Coronary artery (tissue), 2 donors: ENCODE measurements at regions not wholly inside any gene's neighbourhood (a gene's known extent, or its start where the extent isn't known, plus 50 kb on each side); places are given as distances from the start of the nearest gene placed in this dataset.

Experiments used
- DNase-seq: peaks from one replicate; pipeline ENCODE4 v3.0.0-alpha.2; 2017; ENCODE audit warnings: low spot score
- H3K27ac ChIP-seq, 2 donors: fragments of 200-600 bp; sonication (generic); one replicate each; pipeline ENCODE4 v1.5.1; 2016 to 2019
- H3K4me3 ChIP-seq: fragments of 200-600 bp; sonication (generic); 2 replicates; pipeline ENCODE4 v1.5.1; 2016; ENCODE audit warnings: mild to moderate bottlenecking, moderate library complexity
- TF ChIP-seq, protein P1 (sequence below): fragments of 200-600 bp; sonication (generic); IDR thresholded peaks from one replicate; pipeline ENCODE4 v1.5.1; 2019; ENCODE audit warnings: antibody characterized with exemption

- DNase-seq: no peak
- TF ChIP-seq, protein P1, sequence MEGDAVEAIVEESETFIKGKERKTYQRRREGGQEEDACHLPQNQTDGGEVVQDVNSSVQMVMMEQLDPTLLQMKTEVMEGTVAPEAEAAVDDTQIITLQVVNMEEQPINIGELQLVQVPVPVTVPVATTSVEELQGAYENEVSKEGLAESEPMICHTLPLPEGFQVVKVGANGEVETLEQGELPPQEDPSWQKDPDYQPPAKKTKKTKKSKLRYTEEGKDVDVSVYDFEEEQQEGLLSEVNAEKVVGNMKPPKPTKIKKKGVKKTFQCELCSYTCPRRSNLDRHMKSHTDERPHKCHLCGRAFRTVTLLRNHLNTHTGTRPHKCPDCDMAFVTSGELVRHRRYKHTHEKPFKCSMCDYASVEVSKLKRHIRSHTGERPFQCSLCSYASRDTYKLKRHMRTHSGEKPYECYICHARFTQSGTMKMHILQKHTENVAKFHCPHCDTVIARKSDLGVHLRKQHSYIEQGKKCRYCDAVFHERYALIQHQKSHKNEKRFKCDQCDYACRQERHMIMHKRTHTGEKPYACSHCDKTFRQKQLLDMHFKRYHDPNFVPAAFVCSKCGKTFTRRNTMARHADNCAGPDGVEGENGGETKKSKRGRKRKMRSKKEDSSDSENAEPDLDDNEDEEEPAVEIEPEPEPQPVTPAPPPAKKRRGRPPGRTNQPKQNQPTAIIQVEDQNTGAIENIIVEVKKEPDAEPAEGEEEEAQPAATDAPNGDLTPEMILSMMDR: no peak
- H3K27ac ChIP-seq: no peak overlapping the region
- H3K4me3 ChIP-seq: no peak overlapping the region
Measured at GRCh38 chr14:43988989-43989388, 518.1 kb downstream of the FSCB start.

DNA sequence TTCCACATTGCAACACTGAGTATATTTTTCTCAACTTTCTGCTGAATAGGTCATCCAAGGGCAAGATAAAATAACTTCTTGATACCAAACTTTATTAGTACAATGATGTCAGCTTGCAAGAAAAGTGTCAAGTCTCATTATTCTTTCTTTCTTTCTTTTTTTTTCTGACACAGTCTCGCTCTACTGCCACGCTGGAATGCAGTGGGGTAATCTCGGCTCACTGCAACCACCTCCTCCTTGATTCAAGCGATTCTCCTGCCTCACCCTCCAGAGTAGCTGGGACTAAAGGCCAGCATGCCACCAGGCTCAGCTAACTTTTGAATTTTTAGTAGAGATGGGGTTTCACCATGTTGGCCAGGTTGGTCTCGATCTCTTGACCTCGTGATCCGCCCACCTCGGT lies 523.4 kb downstream of the FSCB start:
- TF ChIP-seq, protein P1: no peak
- DNase-seq: no peak
- Histone ChIP-seq H3K4me3 (no peak overlapping the region), H3K27ac (no peak overlapping the region)

DNA sequence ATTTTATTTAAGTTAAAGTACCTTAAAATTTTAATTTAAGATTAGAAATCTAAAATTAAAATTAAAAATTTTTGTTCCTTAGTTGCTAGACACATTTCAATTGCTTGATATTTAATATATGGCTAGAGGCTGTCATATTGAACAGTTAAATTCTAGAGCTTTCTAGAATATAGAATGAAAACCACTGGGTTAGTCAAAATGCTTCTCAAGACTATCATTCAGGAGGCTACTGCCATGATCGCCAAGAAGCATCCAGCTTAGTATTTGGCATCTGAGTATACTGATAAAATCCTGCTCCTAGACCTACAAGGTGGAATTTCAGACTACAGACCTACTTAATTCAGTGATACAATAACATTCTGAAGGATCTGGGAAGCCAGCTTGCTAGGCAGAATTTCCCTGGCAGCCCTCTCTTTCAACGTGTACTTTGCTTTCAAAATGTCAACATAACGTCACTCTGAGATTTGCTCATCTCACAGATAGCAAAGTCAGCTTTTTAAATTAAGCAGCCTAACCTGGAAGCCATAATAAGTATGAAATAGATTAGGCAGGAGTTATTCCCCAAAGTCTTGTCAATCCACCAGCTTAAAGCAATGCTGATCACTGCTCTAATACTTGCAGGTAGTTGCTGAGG lies 525.8 kb downstream of the FSCB start:
- DNase-seq: no peak
- TF ChIP-seq, protein P1: no peak
- Histone ChIP-seq H3K4me3 (no peak overlapping the region), H3K27ac (no peak overlapping the region)

DNA sequence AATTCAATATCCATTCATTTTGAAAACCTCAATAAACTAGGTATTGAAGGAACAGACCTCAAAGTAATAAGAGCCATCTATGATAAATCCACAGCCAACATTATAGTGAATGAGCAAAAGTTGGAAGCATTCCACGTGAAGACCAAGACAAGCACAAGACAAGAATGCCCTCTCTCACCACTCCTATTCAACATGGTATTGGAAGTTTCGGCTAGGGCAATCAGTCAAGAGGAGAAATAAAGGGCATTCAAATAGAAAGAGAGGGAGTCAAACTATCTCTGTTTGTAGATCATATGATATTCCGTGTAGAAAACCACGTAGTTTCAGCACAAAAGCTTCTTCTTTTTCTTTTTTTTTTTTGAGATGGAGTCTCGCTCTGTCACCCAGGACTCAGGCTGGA lies 550.3 kb downstream of the FSCB start:
- H3K4me3 ChIP-seq: no peak overlapping the region
- TF ChIP-seq, protein P1: no peak
- no peak for DNase-seq
- no peak overlapping the region for H3K27ac ChIP-seq

- DNase-seq: no peak
- TF ChIP-seq, protein P1: no peak
- Histone ChIP-seq H3K27ac (no peak overlapping the region), H3K4me3 (no peak overlapping the region)
Measured at GRCh38 chr14:43949400-43949799, 557.7 kb downstream of the FSCB start.

DNA sequence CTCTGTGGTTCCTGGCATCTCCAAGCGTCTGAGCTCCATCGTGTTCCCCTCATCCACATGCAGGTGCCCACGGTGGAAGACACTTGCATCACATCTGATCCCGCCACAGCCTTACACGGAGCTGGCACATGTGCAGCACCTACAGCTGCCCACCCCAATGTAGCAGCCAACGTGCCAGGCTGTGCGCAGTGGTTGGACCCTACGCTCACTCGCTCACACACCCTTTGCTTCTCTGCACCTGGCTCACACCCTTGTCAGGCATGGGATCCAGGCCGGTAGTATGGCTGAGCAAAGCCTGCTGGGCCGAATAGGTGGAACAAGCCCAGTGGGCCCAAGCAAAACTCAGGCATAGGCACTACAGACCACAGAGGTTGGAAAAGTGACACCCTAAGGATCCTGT lies 567.2 kb downstream of the FSCB start:
- DNase-seq: no peak
- Histone ChIP-seq H3K4me3 (no peak overlapping the region), H3K27ac (no peak overlapping the region)
- TF ChIP-seq, protein P1: no peak

- TF ChIP-seq, protein P1: no peak
- H3K27ac ChIP-seq: no peak overlapping the region
- no peak overlapping the region for H3K4me3 ChIP-seq
- no peak for DNase-seq
Measured at GRCh38 chr14:43938588-43939281, 568.3 kb downstream of the FSCB start.
